Kidney (tissue), 13 donors: ENCODE measurements at regions not wholly inside any gene's neighbourhood (a gene's known extent, or its start where the extent isn't known, plus 50 kb on each side); places are given as distances from the start of the nearest gene placed in this dataset.

Experiments
- DNase-seq, 5 donors: peaks; one replicate each; pipeline ENCODE4 v3.0.0-alpha.2; 2013 to 2020
- FAIRE-seq: peaks from 2 replicates; lab custom pipeline; 2012; peaks lifted over from hg19 to GRCh38; lab: Jason Lieb, UNC
- H3K27ac ChIP-seq, 2 donors: one replicate each; pipeline ENCODE4 v1.7.0; 2013; ENCODE audit warnings: low read depth in 2 of 2, low read length in 2 of 2, inconsistent platforms in 1 of 2
- H3K27me3 ChIP-seq: one replicate; pipeline ENCODE4 v1.7.1; 2013; ENCODE audit warnings: low read length, inconsistent platforms; ENCODE audit not compliant: control insufficient read depth, insufficient read depth
- H3K36me3 ChIP-seq, 3 donors: one replicate each; pipeline versions ENCODE4 v1.7.0 to v1.7.1; 2013; ENCODE audit warnings: low read length in 3 of 3, control low read depth in 1 of 3, inconsistent platforms in 1 of 3; ENCODE audit not compliant: insufficient read depth in 3 of 3, control insufficient read depth in 2 of 3
- H3K4me1 ChIP-seq, 3 donors: one replicate each; pipeline versions ENCODE4 v1.7.0 to v1.7.1; 2013; ENCODE audit warnings: low read length in 3 of 3, inconsistent platforms in 1 of 3, low read depth in 1 of 3; ENCODE audit not compliant: control insufficient read depth in 2 of 3, insufficient read depth in 2 of 3
- H3K4me3 ChIP-seq, 3 donors: one replicate each; pipeline versions ENCODE4 v1.7.0 to v1.8.1; 2013; ENCODE audit warnings: low read length in 3 of 3, control low read depth in 1 of 3, inconsistent platforms in 1 of 3
- H3K9ac ChIP-seq, 3 donors: one replicate each; pipeline versions ENCODE4 v1.7.0 to v1.7.1; 2013; ENCODE audit warnings: low read length in 3 of 3, control low read depth in 1 of 3, inconsistent platforms in 1 of 3
- H3K9me3 ChIP-seq, 3 donors: one replicate each; pipeline versions ENCODE4 v1.7.0 to v1.7.1; 2013; ENCODE audit warnings: low read length in 3 of 3, control low read depth in 1 of 3, inconsistent platforms in 1 of 3; ENCODE audit not compliant: control insufficient read depth in 2 of 3, insufficient read depth in 1 of 3
- CTCF ChIP-seq: IDR thresholded peaks from 3 replicates; pipeline ENCODE4 v1.5.1; 2012; ENCODE audit warnings: mild to moderate bottlenecking, moderate library complexity, borderline replicate concordance; ENCODE audit not compliant: insufficient read depth; ENCODE audit errors: extremely low read depth
- intact Hi-C: fragments of 100-400 bp; cut with DNase I; formaldehyde crosslinking; loops from one replicate; pipeline ENCODE4 v1.11.1; 2022
- donor health status: control.
- donor health status: control.
- donor health status: control.
- donor health status: control.
- donor health status: control.
- donor health status: DM: yes; HTN: yes; CAD: no.
- donor health status: Normal renal cell carcinoma (clear cell type).

GRCh38 chr5:62741761-62742160 is 163.1 kb downstream of the LRRC70 start:
- no peak overlapping the region for H3K27ac ChIP-seq
- H3K4me1 ChIP-seq: peaks cover 0 to 3% (median 0%) of the 10 kb centered on the region in 3 donors
- intact Hi-C loops: no loop called here
- DNase-seq: no peak
- H3K36me3 ChIP-seq: no peaks in the 10 kb centered on the region
- no peaks in the 10 kb centered on the region for H3K9me3 ChIP-seq
- H3K9ac ChIP-seq: no peak overlapping the region
- H3K27me3 ChIP-seq: no peaks in the 10 kb centered on the region
- no peak overlapping the region for H3K4me3 ChIP-seq
- TF ChIP-seq CTCF: no peak
- no peak for FAIRE-seq

- H3K9ac ChIP-seq: no peak overlapping the region
- DNase-seq (no peak), FAIRE-seq (no peak)
- TF ChIP-seq CTCF: no peak
- H3K27ac ChIP-seq: no peak overlapping the region
- peaks cover 0 to 3% (median 0%) of the 10 kb centered on the region in 3 donors for H3K4me1 ChIP-seq
- H3K9me3 ChIP-seq: peaks cover 0 to 3% (median 0%) of the 10 kb centered on the region in 3 donors
- H3K4me3 ChIP-seq: no peak overlapping the region
- no peaks in the 10 kb centered on the region for H3K27me3 ChIP-seq
- H3K36me3 ChIP-seq: no peaks in the 10 kb centered on the region
- intact Hi-C loops: no loop called here
Observed at GRCh38 chr5:62737766-62738165, 159.1 kb downstream of the LRRC70 start.

- FAIRE-seq (no peak), DNase-seq (no peak)
- H3K36me3 ChIP-seq: no peaks in the 10 kb centered on the region
- H3K27me3 ChIP-seq: no peaks in the 10 kb centered on the region
- no peak overlapping the region for H3K4me3 ChIP-seq
- H3K9me3 ChIP-seq: peaks cover 0 to 3% (median 0%) of the 10 kb centered on the region in 3 donors
- H3K4me1 ChIP-seq: no peaks in the 10 kb centered on the region
- intact Hi-C loops: no loop called here
- no peak overlapping the region for H3K27ac ChIP-seq
- TF ChIP-seq CTCF: no peak
- no peak overlapping the region for H3K9ac ChIP-seq
Observed at GRCh38 chr5:62732677-62733121, 154.1 kb downstream of the LRRC70 start.

DNA sequence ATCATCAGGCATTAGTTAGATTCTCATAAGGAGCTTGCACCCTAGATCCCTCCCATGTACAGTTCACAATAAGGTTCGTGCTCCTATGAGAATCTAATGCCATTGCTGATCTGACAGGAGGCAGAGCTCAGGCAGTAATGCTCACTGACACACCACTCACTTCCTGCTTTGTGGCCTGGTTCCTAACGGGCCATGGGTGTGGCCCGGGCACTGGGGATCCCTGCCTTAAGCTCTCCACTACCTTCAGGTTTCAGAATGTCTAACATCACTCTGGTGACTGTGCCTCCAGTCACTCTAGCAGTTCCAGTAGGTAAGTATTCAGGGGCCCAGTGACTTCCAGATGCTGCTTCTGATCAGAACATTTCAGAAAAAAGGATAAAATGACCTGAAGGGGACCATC is 152.4 kb downstream of the LRRC70 start:
- DNase-seq (no peak), FAIRE-seq (no peak)
- TF ChIP-seq CTCF: no peak
- no peaks in the 10 kb centered on the region for H3K4me1 ChIP-seq
- H3K9ac ChIP-seq: no peak overlapping the region
- H3K27me3 ChIP-seq: no peaks in the 10 kb centered on the region
- no peak overlapping the region for H3K27ac ChIP-seq
- H3K9me3 ChIP-seq: peaks cover 0 to 3% (median 0%) of the 10 kb centered on the region in 3 donors
- intact Hi-C loops: no loop called here
- H3K36me3 ChIP-seq: no peaks in the 10 kb centered on the region
- no peak overlapping the region for H3K4me3 ChIP-seq
